ENCODE measurements at regions not wholly inside any gene's neighbourhood (a gene's known extent, or its start where the extent isn't known, plus 50 kb on each side); places are given as distances from the start of the nearest gene placed in this dataset. TPM values are rescaled to one million over a fixed set of nuclear protein-coding genes. Genes with fewer than 3 reads are reported as not detected.
A peak's percentile ranks its signal among the peaks of the same experiment; 100 is the strongest.

DNA sequence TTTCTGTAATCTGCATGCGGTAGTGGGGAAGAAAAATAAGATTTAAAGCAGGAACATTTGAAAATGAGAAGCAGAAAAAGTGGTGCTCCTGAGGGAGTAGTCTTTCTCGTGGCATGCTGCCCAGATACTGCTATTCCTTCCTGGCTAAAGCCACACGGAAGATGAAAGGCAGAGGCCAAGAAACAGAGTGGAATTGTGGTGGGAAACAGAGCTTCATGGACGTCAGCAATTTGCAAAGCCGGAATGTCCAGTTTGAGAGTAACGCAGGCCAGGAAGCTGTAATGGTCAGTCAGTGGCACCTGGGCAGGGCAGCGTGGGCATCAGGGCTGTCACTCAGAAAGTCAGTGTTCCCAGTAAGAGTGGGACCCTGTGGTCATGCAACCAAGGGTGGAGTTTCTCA, 63.7 kb upstream of the FMR1 start:
- DNase-seq (ENCODE audit: low read depth in 4 of 6, low spot score in 6 of 6), result peak in 2 of 6 donors; percentile 13 to 26
- Histone ChIP-seq H3K9me3 (ENCODE audit: control insufficient read depth, insufficient read depth, low read length) (no peaks in the 10 kb centered on the region), H3K27me3 (ENCODE audit: control insufficient read depth, insufficient read depth, low read length) (no peaks in the 10 kb centered on the region), H3K4me3 (ENCODE audit: low read depth, low read length) (no peak overlapping the region), H3K36me3 (ENCODE audit: control insufficient read depth, insufficient read depth, low read length) (no peaks in the 10 kb centered on the region), H3K4me1 (ENCODE audit: control insufficient read depth, insufficient read depth, low read length) (no peaks in the 10 kb centered on the region), H3K27ac (ENCODE audit: low read depth, low read length) (no peak overlapping the region)
- WGBS (ENCODE audit: insufficient coverage), result 42% methylated on average over 6 of the region's 7 CpGs

GRCh38 chrX:147848543-147849443, 62.9 kb upstream of the FMR1 start:
- 83% methylated on average over 1 of the region's 2 CpGs for WGBS (ENCODE audit: insufficient coverage)

GRCh38 chrX:147850875-147851274, 60.8 kb upstream of the FMR1 start:
- H3K9me3 ChIP-seq (ENCODE audit: control insufficient read depth, insufficient read depth, low read length), result no peaks in the 10 kb centered on the region
- H3K4me3 ChIP-seq (ENCODE audit: low read depth, low read length), result no peak overlapping the region
- no peak for DNase-seq (ENCODE audit: low read depth in 4 of 6, low spot score in 6 of 6)
- no peaks in the 10 kb centered on the region for H3K4me1 ChIP-seq (ENCODE audit: control insufficient read depth, insufficient read depth, low read length)
- no peaks in the 10 kb centered on the region for H3K27me3 ChIP-seq (ENCODE audit: control insufficient read depth, insufficient read depth, low read length)
- WGBS (ENCODE audit: insufficient coverage), result no CpG with 5 or more reads among the region's 3 CpGs
- no peak overlapping the region for H3K27ac ChIP-seq (ENCODE audit: low read depth, low read length)
- H3K36me3 ChIP-seq (ENCODE audit: control insufficient read depth, insufficient read depth, low read length), result no peaks in the 10 kb centered on the region

More at GRCh38 chrX:147848543-147849443, 62.9 kb upstream of the FMR1 start:
- Histone ChIP-seq H3K9me3 (ENCODE audit: control insufficient read depth, insufficient read depth, low read length) (no peaks in the 10 kb centered on the region), H3K36me3 (ENCODE audit: control insufficient read depth, insufficient read depth, low read length) (no peaks in the 10 kb centered on the region), H3K27me3 (ENCODE audit: control insufficient read depth, insufficient read depth, low read length) (no peaks in the 10 kb centered on the region), H3K4me1 (ENCODE audit: control insufficient read depth, insufficient read depth, low read length) (no peaks in the 10 kb centered on the region), H3K4me3 (ENCODE audit: low read depth, low read length) (no peak overlapping the region), H3K27ac (ENCODE audit: low read depth, low read length) (no peak overlapping the region)
- no peak for DNase-seq (ENCODE audit: low read depth in 4 of 6, low spot score in 6 of 6)

- Histone ChIP-seq H3K4me1 (ENCODE audit: control insufficient read depth, insufficient read depth, low read length) (no peaks in the 10 kb centered on the region), H3K4me3 (ENCODE audit: low read depth, low read length) (no peak overlapping the region), H3K9me3 (ENCODE audit: control insufficient read depth, insufficient read depth, low read length) (no peaks in the 10 kb centered on the region), H3K36me3 (ENCODE audit: control insufficient read depth, insufficient read depth, low read length) (no peaks in the 10 kb centered on the region), H3K27ac (ENCODE audit: low read depth, low read length) (no peak overlapping the region), H3K27me3 (ENCODE audit: control insufficient read depth, insufficient read depth, low read length) (no peaks in the 10 kb centered on the region)
- 75% methylated on average over 1 of the region's 2 CpGs for WGBS (ENCODE audit: insufficient coverage)
- no peak for DNase-seq (ENCODE audit: low read depth in 4 of 6, low spot score in 6 of 6)
Measured at GRCh38 chrX:147853701-147854100, 58.0 kb upstream of the FMR1 start.

DNA sequence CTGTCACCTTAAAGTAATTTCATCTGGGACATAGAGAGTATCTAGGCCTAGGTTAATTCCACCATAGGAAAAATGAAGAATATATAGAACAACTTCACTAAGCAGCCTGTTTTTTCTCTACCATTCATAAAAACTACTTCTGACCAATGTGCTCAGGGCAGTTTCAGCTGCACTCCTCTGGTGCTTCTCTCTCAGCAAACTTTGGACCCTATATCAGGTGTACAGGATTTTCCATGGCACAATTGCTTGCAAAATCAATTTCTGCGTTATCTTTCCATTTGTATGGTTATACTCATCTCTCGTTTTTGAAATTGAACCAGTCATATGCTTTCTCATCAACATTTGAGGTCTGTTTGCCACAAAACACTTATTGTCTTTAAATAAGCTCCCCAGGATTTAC, 52.1 kb upstream of the FMR1 start:
- DNase-seq (ENCODE audit: low read depth in 4 of 6, low spot score in 6 of 6), result no peak
- Histone ChIP-seq H3K27me3 (ENCODE audit: control insufficient read depth, insufficient read depth, low read length) (no peaks in the 10 kb centered on the region), H3K36me3 (ENCODE audit: control insufficient read depth, insufficient read depth, low read length) (no peaks in the 10 kb centered on the region), H3K9me3 (ENCODE audit: control insufficient read depth, insufficient read depth, low read length) (no peaks in the 10 kb centered on the region), H3K27ac (ENCODE audit: low read depth, low read length) (no peak overlapping the region), H3K4me1 (ENCODE audit: control insufficient read depth, insufficient read depth, low read length) (no peaks in the 10 kb centered on the region), H3K4me3 (ENCODE audit: low read depth, low read length) (no peak overlapping the region)
- WGBS (ENCODE audit: insufficient coverage), result 75% methylated on average over 1 of the region's 2 CpGs

Small RNA genes in the stretch of these regions (small RNA-seq; reads per million reads assigned to genes)
- gene AC016925.1 (ENCODE audit: low replicate concordance) (not detected), gene AC016925.2 (ENCODE audit: low replicate concordance) (not detected), gene AL009048.1 (ENCODE audit: low replicate concordance) (not detected), gene AL096861.1 (ENCODE audit: low replicate concordance) (not detected), gene RNU6-382P (ENCODE audit: low replicate concordance) (not detected)

Measured in spinal cord (tissue), 10 donors.